ENCODE measurements at regions not wholly inside any gene's neighbourhood (a gene's known extent, or its start where the extent isn't known, plus 50 kb on each side); places are given as distances from the start of the nearest gene placed in this dataset.

DNA sequence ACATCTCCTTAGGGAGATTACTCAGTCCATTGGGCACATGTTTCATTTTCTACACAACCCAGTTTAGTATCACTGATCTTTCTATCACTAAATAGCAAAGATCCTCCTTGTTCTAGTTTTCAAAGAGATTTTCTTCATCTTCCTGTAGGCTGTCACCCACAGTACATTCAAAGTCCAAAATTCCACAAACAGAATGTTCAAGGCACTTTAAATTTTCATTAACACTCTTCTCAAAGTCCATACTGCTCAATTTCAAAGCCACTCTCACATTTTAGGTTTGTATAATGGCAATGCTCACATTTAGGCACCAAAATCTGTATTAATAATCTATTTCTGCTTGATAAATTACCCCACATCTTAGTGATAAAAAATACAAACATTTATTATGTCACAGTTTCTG, 152.8 kb downstream of the FSIP2 start:
- no peak for DNase-seq (ENCODE audit: low spot score)

DNA sequence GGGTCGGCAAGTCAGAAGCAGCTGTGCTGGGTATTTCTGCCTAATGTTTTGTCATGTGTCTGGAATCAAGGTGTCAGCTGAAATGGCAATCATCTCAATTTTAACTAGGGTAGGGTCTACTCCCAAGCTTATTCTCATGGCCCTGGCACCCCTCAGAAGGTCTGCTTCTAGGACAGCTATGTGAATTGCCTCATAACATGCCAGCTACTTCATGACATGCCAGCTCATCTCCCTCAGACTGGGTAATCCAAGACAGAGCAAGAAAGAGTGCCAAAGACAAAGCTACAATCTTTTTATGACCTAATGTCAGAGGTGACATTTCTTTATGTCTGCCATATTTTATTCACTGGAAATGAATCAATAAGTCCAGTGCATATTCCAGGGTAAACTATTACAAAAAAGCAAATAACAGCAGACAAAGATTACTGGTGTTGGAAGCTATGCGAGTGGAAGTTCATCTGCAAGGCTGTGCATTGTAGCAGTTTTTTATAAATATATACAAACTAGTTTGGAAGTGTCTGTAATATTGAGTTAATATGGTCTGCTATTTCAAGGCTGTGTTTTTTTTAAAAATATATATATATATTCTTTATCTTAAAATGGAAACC, 153.3 kb downstream of the FSIP2 start:
- DNase-seq (ENCODE audit: low spot score), result no peak

- no peak for DNase-seq (ENCODE audit: low spot score)
These were observed 153.9 kb downstream of the FSIP2 start for GRCh38 chr2:185892484-185892883.

DNA sequence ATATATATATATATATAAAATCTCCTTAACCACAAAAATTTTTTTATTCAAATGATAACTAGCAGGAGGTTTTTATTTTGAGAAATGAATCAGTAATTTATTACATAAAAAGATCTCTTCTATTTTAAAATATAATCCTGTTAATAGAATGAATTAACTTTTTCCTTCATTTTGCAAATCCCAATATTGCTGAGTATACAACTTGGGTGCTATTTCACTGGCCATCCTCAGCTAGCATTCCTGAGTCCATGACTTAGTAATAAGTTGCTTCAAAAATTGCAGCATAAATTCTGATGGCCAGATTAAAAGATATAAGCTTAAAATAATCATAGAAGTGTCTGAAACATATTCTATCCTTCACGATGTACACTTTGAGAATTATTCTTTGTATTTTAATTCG, 155.6 kb downstream of the FSIP2 start:
- DNase-seq (ENCODE audit: low spot score), result no peak

DNA sequence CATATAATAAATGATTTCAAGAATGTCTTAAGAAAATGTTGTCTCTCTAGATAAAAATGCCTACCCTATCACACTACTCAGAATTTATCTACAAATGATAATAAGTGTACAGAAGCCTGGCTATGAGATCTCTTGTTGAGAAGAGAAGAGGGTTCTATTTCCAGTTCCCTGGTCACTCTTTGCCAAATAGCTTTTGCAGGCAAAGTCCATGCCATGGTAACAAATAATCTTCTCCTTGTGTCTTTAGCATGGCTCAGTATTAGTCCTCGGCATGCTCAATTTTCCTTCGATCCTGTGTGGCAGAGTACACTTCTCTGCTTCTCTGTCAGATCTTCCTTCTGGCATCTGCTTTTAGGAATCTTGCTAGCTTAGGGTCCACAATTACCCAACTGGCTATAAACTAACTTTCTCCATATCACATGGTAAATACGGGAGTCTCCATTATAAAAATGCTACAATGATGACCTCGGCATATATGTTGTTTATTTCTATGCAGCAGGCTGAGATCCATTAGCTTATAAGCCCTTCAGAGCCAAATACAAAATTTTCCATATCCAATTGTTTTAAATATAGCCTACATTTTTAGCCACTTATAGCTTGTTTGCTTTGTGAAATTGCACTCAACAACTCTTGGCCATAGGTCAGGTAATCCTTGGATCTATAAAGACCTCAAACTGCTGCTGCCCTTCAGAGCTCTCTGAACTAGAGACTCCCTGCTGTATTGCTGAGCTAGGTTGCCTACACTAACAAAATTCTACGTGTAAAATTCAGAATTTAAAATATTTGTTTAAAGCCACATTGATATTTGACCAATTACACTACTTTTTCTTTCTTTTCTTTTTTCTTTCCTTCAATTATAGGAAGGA, 157.5 kb downstream of the FSIP2 start:
- DNase-seq (ENCODE audit: low spot score), result no peak

GRCh38 chr2:185899366-185899765, 160.8 kb downstream of the FSIP2 start:
- DNase-seq (ENCODE audit: low spot score), result no peak

DNA sequence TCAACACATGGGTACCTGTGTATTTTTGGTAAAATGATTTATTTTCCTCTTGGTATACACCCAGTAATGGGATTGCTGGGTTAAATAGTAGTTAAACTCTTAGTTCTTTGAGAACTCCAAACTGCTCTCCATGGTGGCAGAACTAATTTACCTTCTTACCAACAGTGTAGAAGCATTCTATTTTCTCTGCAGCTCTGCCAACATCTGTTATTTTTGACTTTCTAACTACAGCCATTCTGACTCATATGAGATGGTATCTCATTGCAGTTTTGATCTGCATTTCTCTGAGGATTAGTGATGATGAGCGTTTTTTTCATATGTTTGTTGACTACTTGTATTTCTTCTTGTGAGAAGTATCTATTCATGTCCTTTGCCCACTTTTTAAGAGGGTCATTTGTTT, 180.6 kb downstream of the FSIP2 start:
- no peak for DNase-seq (ENCODE audit: low spot score)

DNA sequence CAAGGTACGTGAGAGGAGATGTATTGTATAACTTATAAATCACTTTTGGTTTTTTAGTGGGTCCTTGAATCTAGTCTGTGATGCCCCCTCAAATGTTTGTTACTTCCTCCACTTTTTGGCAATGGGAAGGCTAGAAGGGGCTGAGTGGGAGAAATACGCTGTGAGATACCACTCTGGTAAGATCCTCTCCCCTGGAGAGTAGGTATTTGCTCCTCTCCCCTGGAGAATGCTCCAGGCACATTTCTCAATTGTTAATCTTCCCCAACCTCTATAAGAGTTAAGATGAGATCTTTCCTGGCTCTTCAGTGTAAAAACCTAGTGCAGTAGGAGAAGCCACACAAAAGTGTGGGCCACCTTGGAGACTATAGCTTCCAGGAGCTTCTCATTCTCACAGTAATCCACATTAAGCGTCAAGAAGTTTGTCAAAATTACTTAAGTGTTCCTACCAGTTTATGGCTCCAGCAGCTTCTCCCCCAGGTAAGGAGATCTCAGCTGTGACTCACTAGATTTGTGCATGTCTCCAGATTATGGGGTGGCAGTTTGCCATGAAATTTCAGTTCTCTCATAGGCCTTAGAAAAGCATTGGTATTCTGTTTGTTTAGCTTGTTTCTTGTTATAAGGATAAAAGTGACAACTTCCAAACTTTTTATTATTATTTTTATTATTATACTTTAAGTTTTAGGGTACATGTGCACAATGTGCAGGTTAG, 182.6 kb downstream of the FSIP2 start:
- no peak for DNase-seq (ENCODE audit: low spot score)

- no peak for DNase-seq (ENCODE audit: low spot score)
These were observed 195.6 kb downstream of the FSIP2 start for GRCh38 chr2:185934232-185934631.

GRCh38 chr2:185939858-185940257, 201.3 kb downstream of the FSIP2 start:
- no peak for DNase-seq (ENCODE audit: low spot score)

GRCh38 chr2:185942855-185943254, 204.3 kb downstream of the FSIP2 start:
- DNase-seq (ENCODE audit: low spot score), result no peak

GRCh38 chr2:185947722-185948121, 209.1 kb downstream of the FSIP2 start:
- no peak for DNase-seq (ENCODE audit: low spot score)

GRCh38 chr2:185952100-185952499, 213.5 kb downstream of the FSIP2 start:
- DNase-seq (ENCODE audit: low spot score), result no peak

GRCh38 chr2:185954389-185954788, 215.8 kb downstream of the FSIP2 start:
- DNase-seq (ENCODE audit: low spot score), result no peak

GRCh38 chr2:185955050-185955449, 216.4 kb downstream of the FSIP2 start:
- DNase-seq (ENCODE audit: low spot score), result no peak

DNA sequence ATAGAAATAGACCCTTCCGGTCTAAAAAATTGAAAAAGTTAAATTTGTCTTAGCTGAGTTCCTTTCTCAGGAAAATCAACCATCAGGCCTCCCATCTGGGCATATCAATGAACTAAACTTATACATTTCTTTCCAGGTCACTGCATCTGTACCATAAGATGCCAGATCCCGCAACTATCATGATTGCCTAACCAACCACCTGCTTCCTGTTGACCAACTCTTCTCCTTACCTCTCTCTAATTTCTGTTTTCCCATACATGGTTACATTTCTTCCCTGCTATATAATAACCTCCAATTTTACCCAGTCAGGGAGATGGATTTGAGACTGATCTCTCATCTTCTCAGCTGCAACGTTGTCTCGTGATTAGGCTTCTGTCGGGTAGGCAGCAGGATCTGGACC, 228.7 kb downstream of the FSIP2 start:
- DNase-seq (ENCODE audit: low spot score), result no peak

- DNase-seq (ENCODE audit: low spot score), result no peak
These were observed 231.7 kb downstream of the FSIP2 start for GRCh38 chr2:185970148-185970852.

DNA sequence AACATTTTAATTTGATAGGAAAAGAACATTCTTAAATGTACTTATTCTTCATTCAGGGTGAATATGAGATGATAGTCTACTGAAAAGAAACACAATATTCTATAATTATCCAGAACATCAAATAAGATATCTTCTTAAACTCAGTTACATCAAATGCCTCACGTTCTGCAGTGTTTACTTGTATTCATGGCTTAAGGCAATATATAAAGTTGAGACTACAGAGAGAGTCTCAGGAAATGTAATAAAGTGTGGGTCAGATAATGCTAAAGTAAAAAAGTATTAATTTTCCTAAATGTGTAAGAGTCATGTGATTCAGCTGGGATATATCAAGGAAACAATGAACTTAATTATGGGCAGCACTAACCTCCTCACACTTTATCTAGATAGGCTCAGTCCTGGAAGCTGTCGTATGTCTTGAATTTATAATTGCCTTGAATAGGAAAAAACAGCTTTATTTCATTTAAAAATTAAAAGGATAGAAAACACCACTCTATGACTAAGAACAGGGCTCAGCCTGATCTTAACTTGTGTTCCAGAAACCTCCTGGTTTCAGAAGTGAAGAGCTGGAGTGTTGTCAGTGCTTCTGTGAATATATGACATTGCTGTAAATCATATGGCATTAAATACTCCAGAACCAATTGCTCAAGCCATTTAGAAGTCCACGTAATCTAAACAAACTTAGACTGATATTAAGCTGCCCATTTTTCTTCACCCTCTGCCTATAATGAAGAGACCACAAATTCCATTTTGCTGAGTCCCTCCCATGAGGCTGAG, 240.2 kb downstream of the FSIP2 start:
- no peak for DNase-seq (ENCODE audit: low spot score)

DNA sequence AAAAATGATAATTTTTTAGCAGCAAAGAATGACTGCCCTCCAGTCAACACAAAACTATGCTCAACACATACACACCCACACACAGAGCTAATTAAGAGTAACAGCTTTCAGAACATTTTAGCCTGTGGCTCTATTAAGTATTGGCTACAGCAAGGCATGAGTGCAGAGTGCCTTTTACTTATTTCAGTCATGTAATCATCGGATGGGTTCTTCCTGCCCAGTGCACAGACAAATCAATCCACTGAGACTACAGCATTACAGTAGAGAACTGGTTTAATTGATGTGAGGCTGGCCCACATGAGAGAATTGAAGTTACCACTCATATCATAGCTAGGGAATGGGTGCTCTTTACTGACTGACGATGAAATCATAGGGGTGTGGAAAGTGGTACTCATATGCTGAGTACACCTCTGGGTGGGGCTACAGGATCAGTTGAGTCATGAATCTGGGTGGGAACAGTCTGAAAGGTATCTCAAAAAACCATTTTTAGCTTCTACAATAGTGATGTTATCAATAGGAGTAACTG, 241.0 kb downstream of the FSIP2 start:
- DNase-seq (ENCODE audit: low spot score), result no peak

DNA sequence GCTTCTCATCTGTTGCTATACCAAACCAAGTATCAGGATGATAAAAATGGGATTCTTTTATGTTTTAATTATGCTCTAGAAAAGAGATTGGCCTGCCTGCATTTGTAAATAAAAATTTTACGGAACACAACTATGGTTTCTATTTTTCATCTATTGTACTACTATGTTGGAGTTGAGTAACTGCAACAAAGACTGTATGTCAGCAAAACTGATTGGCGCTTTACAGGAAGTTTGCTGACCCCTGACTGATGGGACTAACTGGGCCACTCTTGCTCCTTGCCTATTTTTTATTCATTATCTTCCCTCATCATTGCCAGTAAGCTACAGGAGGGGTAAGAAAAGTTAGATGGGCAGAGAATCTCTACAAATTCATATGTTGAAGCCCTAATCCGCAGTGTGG, 242.3 kb downstream of the FSIP2 start:
- DNase-seq (ENCODE audit: low spot score), result no peak

- no peak for DNase-seq (ENCODE audit: low spot score)
These were observed 246.1 kb downstream of the FSIP2 start for GRCh38 chr2:185984670-185985069.
